PC-3 (cell line): ENCODE measurements at regions not wholly inside any gene's neighbourhood (a gene's known extent, or its start where the extent isn't known, plus 50 kb on each side); places are given as distances from the start of the nearest gene placed in this dataset.

ENCODE experiments used
- CTCF ChIP-seq: fragments of 300-600 bp; sonication (generic); conservative IDR thresholded peaks from 2 replicates; pipeline ENCODE4 v1.5.1; 2017; ENCODE audit warnings: antibody characterized with exemption, low read depth, mild to moderate bottlenecking, low read length
- EZH2 ChIP-seq: fragments of 300-600 bp; sonication (generic); IDR thresholded peaks from one replicate; pipeline ENCODE4 v1.6.1; 2017; ENCODE audit warnings: antibody characterized with exemption, mild to moderate bottlenecking, low read length; ENCODE audit not compliant: unreplicated experiment
- EZH2phosphoT487 ChIP-seq: fragments of 300-600 bp; sonication (generic); IDR thresholded peaks from 2 replicates; pipeline ENCODE4 v1.6.1; 2018; ENCODE audit warnings: mild to moderate bottlenecking, antibody characterized with exemption, low read length, borderline replicate concordance

DNA sequence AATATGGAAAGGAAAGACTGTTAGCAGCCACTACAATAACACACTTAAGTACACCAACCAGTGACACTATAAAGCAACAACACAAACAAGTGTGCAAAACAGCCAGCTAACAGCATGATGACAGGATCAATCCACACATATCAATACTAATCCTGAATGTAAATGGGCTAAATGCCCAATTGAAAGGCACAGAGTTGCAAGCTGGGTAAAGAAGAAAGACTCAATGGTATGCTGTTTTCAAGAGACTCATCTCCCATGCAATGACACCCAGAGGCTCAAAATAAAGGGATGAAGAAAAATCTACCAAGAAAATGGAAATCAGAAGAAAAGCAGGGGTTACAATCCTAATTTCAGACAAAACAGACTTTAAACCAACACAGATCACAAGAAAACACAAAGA is 94.2 kb upstream of the ENPEP start:
- TF ChIP-seq CTCF = no peak
- TF ChIP-seq EZH2 = no peak
- TF ChIP-seq EZH2phosphoT487 = no peak
